GM12878 (cell line): ENCODE measurements at regions not wholly inside any gene's neighbourhood (a gene's known extent, or its start where the extent isn't known, plus 50 kb on each side); places are given as distances from the start of the nearest gene placed in this dataset.

Experiments used
- ATAC-seq: fragments of 200-7000 bp; cut with Tn5 transposase; 3 replicates; pipeline ENCODE4 v1.9.1; 2020; ENCODE audit warnings: mild to moderate bottlenecking, moderate library complexity
- BruUV-seq: library from RNA; stranded (reverse); fragments of 400-500 nt; replicated peaks from 2 replicates; lab custom pipeline; 2021; lab: Mats Ljungman, UMichigan
- CTCF ChIA-PET: fragments of 300-600 bp; sonication (Branson Sonifier 250); formaldehyde crosslinking; extraction: SDS; loops from one replicate; lab custom pipeline; 2021; ENCODE audit warnings: inconsistent platforms; lab: Yijun Ruan, JAX
- POLR2A ChIA-PET: fragments of 350-600 bp; formaldehyde crosslinking; extraction: SDS; loops from one replicate; lab custom pipeline; 2021; ENCODE audit warnings: inconsistent platforms; lab: Charles Lee
- RAD21 ChIA-PET: fragments of 300-600 bp; sonication (Branson Sonifier 250); formaldehyde crosslinking; loops from one replicate; lab custom pipeline; 2023; ENCODE audit warnings: antibody characterized with exemption; ENCODE audit not compliant: unreplicated experiment; lab: Charles Lee
- SMC1A ChIA-PET: fragments of 300-600 bp; sonication (Branson Sonifier 250); formaldehyde crosslinking; loops from one replicate; lab custom pipeline; 2023; ENCODE audit not compliant: unreplicated experiment, uncharacterized antibody; lab: Charles Lee
- DNase-seq: peaks from one replicate; pipeline ENCODE4 v3.0.0-alpha.2; 2011; ENCODE audit warnings: low read depth, low spot score
- FAIRE-seq: peaks from 3 replicates; lab custom pipeline; 2011; peaks lifted over from hg19 to GRCh38; lab: Jason Lieb, UNC
- H2AFZ ChIP-seq: 2 replicates; pipeline ENCODE4 v1.6.0; 2011; ENCODE audit warnings: low read depth, low read length, control low read depth; ENCODE audit not compliant: control insufficient read depth
- H3K27ac ChIP-seq: 2 replicates; pipeline ENCODE4 v1.5.1; 2011; ENCODE audit warnings: control low read depth; ENCODE audit not compliant: control insufficient read depth, insufficient read depth
- H3K27me3 ChIP-seq, 2 experiments: replicated peaks in 1 of 2; 2 replicates each; pipeline versions ENCODE4 v1.6.0 to v1.6.1; 2011; ENCODE audit warnings: low read length in 1 of 2; ENCODE audit not compliant: control insufficient read depth in 2 of 2, insufficient read depth in 2 of 2
- H3K36me3 ChIP-seq, 2 experiments: 2 replicates each; pipeline ENCODE4 v1.5.1; 2011; ENCODE audit warnings: low read length in 1 of 2; ENCODE audit not compliant: control insufficient read depth in 2 of 2, insufficient read depth in 2 of 2
- H3K4me1 ChIP-seq: 2 replicates; pipeline ENCODE4 v1.6.1; 2011; ENCODE audit warnings: mild to moderate bottlenecking, low read length, moderate library complexity, mixed read lengths; ENCODE audit not compliant: control insufficient read depth, insufficient read depth
- H3K4me2 ChIP-seq: 2 replicates; pipeline ENCODE4 v1.6.0; 2011; ENCODE audit warnings: control low read depth; ENCODE audit not compliant: control insufficient read depth, insufficient read depth
- H3K4me3 ChIP-seq: fragments of 200-600 bp; sonication (generic); 2 replicates; pipeline ENCODE4 v1.5.1; 2016
- H3K79me2 ChIP-seq: 2 replicates; pipeline ENCODE4 v1.6.0; 2011; ENCODE audit warnings: low read length; ENCODE audit not compliant: control insufficient read depth, insufficient read depth
- H3K9ac ChIP-seq: 2 replicates; pipeline ENCODE4 v1.8.0; 2011; ENCODE audit warnings: low read length, control low read depth, mixed read lengths; ENCODE audit not compliant: control insufficient read depth, insufficient read depth
- H3K9me3 ChIP-seq: replicated peaks from 3 replicates; pipeline ENCODE4 v1.5.1; 2011; ENCODE audit warnings: mild to moderate bottlenecking, low read length; ENCODE audit not compliant: control insufficient read depth, insufficient read depth
- H4K20me1 ChIP-seq: 2 replicates; pipeline ENCODE4 v1.6.0; 2011; ENCODE audit not compliant: control insufficient read depth, insufficient read depth
- MYB ChIP-seq: fragments of 150-350 bp; IDR thresholded peaks from 2 replicates; pipeline ENCODE4 v1.6.1; 2014; ENCODE audit warnings: mild to moderate bottlenecking, low read depth, low read length, borderline replicate concordance
- NR2C1 ChIP-seq: fragments of 450-650 bp; IDR thresholded peaks from 2 replicates; pipeline ENCODE4 v1.6.1; 2017; ENCODE audit warnings: antibody characterized with exemption, mild to moderate bottlenecking, moderate library complexity
- NR2C2 ChIP-seq: IDR thresholded peaks from 2 replicates; pipeline ENCODE4 v1.6.1; 2011; ENCODE audit warnings: borderline replicate concordance, low read depth; ENCODE audit not compliant: control insufficient read depth, insufficient read length
- PML ChIP-seq: IDR thresholded peaks from 2 replicates; pipeline ENCODE4 v1.6.1; 2012; ENCODE audit warnings: low read length, inconsistent platforms
- RAD21 ChIP-seq: IDR thresholded peaks from 2 replicates; pipeline ENCODE4 v1.6.1; 2011; ENCODE audit warnings: mild to moderate bottlenecking, low read depth, low read length, moderate library complexity; ENCODE audit not compliant: insufficient read depth
- RCOR1 ChIP-seq: conservative IDR thresholded peaks from 2 replicates; pipeline ENCODE4 v1.6.1; 2012; ENCODE audit warnings: low read depth, low read length, improper control_type of control experiment
- RELB ChIP-seq: fragments of 450-650 bp; IDR thresholded peaks from 2 replicates; pipeline ENCODE4 v1.6.1; 2017; ENCODE audit warnings: low read depth, mild to moderate bottlenecking, moderate library complexity
- TCF3 ChIP-seq: IDR thresholded peaks from 2 replicates; pipeline ENCODE4 v1.6.1; 2012; ENCODE audit warnings: low read depth, mild to moderate bottlenecking, low read length, borderline replicate concordance; ENCODE audit not compliant: insufficient read depth
- ZNF592 ChIP-seq: fragments of 450-650 bp; IDR thresholded peaks from 2 replicates; pipeline ENCODE4 v1.6.1; 2017; ENCODE audit warnings: mild to moderate bottlenecking, moderate library complexity
- WGBS: methylation state at CpG from one replicate; pipeline ENCODE4 v1.1.6; 2016; ENCODE audit warnings: low lambda C conversion rate; ENCODE audit not compliant: insufficient replicate concordance, insufficient coverage; ENCODE audit errors: missing lambda C conversion rate; 5-methylcytosine and 5-hydroxymethylcytosine counted together
- in situ Hi-C: fragments of 300-500 bp; cut with MboI; formaldehyde crosslinking; loops from 9 replicates; pipeline ENCODE4 v1.14.3; 2018; ENCODE audit warnings: mixed read lengths
- intact Hi-C: fragments of 100-400 bp; cut with micrococcal nuclease; formaldehyde crosslinking; loops from one replicate; pipeline ENCODE4 v1.14.2; 2022; ENCODE audit not compliant: unreplicated experiment
- TF ChIP-seq, protein P1 (sequence below): IDR thresholded peaks from 2 replicates; pipeline ENCODE4 v1.6.1; 2011; ENCODE audit warnings: borderline replicate concordance, low read depth, mild to moderate bottlenecking, moderate library complexity, low read length; ENCODE audit not compliant: insufficient read depth, poor library complexity, severe bottlenecking
- TF ChIP-seq, protein P2 (sequence below): fragments of 450-650 bp; IDR thresholded peaks from 2 replicates; pipeline ENCODE4 v1.6.1; 2016; ENCODE audit warnings: mild to moderate bottlenecking, moderate library complexity, borderline replicate concordance

DNA sequence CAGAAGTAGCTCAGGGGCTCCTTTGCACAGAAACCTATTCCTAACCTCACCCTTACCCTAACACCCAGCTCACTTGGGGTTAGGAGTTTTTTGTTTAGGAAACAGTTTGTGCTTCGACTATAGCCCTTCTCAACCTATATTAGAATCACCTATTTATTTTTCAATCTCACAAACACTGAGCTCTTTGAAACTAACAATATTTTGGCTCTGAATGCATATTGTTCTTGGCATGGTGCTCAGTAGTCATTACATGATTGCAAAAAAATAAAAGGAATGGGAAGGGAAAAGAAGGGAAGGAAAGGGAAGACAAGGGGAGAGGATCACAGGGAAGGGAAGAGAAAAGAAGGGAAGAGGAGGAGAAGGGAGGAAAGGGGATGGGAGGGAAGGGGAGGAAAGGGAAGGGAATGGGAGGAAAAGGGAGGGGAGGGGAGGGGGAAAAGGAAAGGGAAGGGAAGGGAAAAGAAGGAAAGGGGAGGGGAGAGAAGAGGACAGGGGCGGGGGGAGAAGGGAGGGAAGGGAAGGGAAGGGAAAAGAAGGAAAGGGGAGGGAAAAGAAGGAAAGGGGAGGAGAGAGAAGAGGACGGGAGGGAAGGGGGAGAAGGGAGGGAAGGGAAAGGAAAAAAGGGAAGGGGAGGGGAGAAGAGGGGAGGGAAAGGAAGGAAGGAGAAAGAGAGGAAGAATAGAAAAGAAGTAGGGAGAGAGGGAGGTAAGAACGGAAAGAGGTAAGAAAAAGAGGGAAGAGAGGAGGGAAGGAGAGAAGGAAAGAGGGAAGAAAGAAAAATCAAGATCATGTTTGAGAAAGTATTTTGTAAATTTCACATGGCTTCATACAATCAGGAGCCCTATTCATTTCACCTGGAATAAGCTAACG is 484.1 kb upstream of the NFIA start:
- RAD21 ChIA-PET: no interaction called here
- H3K36me3 ChIP-seq: no peaks in the 10 kb centered on the region
- no peak overlapping the region for H2AFZ ChIP-seq
- no peaks in the 10 kb centered on the region for H3K79me2 ChIP-seq
- WGBS: 0% methylated on average over 3 of the region's 5 CpGs
- no peaks in the 10 kb centered on the region for H4K20me1 ChIP-seq
- CTCF ChIA-PET: no interaction called here
- H3K27ac ChIP-seq: no peak overlapping the region
- no peak overlapping the region for H3K4me3 ChIP-seq
- no peaks in the 10 kb centered on the region for H3K27me3 ChIP-seq
- no peak overlapping the region for H3K4me2 ChIP-seq
- H3K9me3 ChIP-seq: no peaks in the 10 kb centered on the region
- H3K9ac ChIP-seq: no peak overlapping the region
- BruUV-seq: no TSS peak
- FAIRE-seq (no peak), DNase-seq (no peak), ATAC-seq (no peak)
- POLR2A ChIA-PET: no interaction called here
- intact Hi-C loops: no loop called here
- in situ Hi-C loops: no loop called here
- SMC1A ChIA-PET: no interaction called here
- no peaks in the 10 kb centered on the region for H3K4me1 ChIP-seq
- no peak for TF ChIP-seq TCF3
- no peak for TF ChIP-seq MYB
- no peak for TF ChIP-seq NR2C2
- TF ChIP-seq, protein P1, sequence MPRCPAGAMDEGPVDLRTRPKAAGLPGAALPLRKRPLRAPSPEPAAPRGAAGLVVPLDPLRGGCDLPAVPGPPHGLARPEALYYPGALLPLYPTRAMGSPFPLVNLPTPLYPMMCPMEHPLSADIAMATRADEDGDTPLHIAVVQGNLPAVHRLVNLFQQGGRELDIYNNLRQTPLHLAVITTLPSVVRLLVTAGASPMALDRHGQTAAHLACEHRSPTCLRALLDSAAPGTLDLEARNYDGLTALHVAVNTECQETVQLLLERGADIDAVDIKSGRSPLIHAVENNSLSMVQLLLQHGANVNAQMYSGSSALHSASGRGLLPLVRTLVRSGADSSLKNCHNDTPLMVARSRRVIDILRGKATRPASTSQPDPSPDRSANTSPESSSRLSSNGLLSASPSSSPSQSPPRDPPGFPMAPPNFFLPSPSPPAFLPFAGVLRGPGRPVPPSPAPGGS: no peak
- TF ChIP-seq PML: no peak
- TF ChIP-seq ZNF592: no peak
- TF ChIP-seq RAD21: no peak
- TF ChIP-seq, protein P2, sequence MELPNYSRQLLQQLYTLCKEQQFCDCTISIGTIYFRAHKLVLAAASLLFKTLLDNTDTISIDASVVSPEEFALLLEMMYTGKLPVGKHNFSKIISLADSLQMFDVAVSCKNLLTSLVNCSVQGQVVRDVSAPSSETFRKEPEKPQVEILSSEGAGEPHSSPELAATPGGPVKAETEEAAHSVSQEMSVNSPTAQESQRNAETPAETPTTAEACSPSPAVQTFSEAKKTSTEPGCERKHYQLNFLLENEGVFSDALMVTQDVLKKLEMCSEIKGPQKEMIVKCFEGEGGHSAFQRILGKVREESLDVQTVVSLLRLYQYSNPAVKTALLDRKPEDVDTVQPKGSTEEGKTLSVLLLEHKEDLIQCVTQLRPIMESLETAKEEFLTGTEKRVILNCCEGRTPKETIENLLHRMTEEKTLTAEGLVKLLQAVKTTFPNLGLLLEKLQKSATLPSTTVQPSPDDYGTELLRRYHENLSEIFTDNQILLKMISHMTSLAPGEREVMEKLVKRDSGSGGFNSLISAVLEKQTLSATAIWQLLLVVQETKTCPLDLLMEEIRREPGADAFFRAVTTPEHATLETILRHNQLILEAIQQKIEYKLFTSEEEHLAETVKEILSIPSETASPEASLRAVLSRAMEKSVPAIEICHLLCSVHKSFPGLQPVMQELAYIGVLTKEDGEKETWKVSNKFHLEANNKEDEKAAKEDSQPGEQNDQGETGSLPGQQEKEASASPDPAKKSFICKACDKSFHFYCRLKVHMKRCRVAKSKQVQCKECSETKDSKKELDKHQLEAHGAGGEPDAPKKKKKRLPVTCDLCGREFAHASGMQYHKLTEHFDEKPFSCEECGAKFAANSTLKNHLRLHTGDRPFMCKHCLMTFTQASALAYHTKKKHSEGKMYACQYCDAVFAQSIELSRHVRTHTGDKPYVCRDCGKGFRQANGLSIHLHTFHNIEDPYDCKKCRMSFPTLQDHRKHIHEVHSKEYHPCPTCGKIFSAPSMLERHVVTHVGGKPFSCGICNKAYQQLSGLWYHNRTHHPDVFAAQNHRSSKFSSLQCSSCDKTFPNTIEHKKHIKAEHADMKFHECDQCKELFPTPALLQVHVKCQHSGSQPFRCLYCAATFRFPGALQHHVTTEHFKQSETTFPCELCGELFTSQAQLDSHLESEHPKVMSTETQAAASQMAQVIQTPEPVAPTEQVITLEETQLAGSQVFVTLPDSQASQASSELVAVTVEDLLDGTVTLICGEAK: no peak
- no peak for TF ChIP-seq NR2C1
- no peak for TF ChIP-seq RELB
- TF ChIP-seq RCOR1: no peak
